ENCODE measurements at regions not wholly inside any gene's neighbourhood (a gene's known extent, or its start where the extent isn't known, plus 50 kb on each side); places are given as distances from the start of the nearest gene placed in this dataset.
A peak's percentile ranks its signal among the peaks of the same experiment; 100 is the strongest.
"Not testable (repeated sequence)": the region's sequence is repeated elsewhere in the genome, so short reads cannot be mapped to it uniquely, and the experiment has no call there.

DNA sequence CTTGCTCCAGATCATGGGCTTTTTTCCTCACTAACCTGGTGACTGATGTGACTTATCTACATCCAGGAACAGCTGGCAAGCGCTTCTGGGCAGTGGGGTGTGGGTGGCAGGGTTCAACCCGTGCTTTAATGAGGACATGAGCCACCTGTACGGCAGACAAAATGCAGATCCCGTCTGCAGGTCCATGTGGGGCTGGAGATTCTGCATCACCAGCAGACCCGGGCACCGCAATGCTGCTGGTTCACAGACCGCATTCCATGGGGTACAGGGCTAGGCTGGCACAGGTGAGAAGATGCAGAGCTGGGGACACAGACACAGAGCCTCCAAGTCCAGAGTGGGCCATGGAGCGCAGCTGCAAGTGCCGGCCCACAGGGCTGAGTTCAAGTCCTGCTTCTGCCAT lies 204.0 kb downstream of the LAT start:
- not testable (repeated sequence) for H3K4me3 ChIP-seq, H3K27me3 ChIP-seq, H3K4me1 ChIP-seq, H3K9me3 ChIP-seq, H3K27ac ChIP-seq, H3K36me3 ChIP-seq
- WGBS = 80% methylated on average over 2 of the region's 9 CpGs
- peak in 1 of 2 donors; percentile 73 for DNase-seq (ENCODE audit: low spot score in 2 of 2)

DNA sequence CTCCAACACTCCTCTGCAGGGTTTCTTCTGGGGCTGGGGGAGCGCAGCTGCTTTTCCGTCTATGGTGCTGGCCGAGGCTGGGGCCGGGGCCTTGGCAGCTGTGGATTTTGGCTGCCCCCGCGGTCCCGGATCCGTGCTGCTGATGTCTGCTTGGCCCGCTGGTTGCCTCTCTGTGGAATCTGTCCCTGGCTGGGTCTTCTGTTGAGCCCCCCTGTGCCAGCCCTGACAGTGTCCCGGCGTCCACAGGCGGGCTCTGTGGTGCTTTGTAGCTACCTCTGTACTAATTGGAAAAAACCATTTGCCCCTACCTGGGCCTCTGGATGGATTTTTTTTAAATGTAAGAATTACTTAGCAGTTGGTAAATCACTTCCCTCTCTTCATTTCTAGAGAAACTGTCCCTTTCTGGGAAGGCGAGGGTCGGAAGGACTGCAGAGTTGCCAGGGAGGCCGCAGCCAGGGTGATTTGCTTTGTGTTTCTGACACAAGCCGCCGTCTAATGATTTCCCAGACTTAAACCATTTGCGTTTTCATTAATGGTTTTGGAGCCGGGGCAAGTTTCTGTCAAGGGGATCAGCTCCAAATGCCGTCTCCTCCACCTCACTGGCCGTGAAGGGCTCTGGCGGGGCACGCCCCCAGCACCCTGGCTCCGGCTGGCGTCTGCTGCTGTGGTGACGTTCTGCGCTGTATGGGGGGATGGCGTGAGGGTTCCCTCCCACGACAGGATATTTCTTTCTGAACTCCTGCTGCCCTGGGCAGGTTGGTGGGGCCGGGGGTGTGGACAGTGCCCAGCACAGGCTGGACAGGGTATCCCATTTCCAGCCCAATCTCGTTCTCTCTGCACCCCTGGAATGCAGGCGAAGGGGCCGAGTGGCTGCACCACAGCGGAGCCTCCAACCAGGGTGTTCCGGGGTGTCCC lies 201.7 kb downstream of the LAT start:
- not testable (repeated sequence) for H3K4me3 ChIP-seq, H3K27ac ChIP-seq, H3K27me3 ChIP-seq, H3K36me3 ChIP-seq, H3K9me3 ChIP-seq, H3K4me1 ChIP-seq
- DNase-seq (ENCODE audit: low spot score in 2 of 2) = peak; percentile 51 to 65
- WGBS = 85% methylated on average over 23 of the region's 35 CpGs

DNA sequence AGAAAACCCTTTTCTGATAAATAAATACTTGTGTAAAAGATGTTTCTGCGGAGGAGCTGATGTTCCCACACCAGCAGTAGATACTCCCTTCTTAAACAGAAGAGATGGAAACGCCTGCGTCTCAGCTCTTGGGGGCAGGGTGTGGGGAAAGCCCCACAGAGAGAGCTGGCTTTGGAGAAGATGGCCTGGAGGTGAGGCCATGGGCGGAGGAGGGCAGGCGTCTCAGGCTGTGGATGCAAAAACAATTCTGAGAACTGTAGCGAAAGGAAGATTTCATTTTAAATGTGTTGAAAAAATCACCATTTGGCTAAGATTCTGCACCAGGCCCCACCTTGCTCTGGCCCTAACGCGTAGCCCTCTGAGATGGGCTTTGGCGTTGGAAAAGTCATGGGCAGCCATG lies 201.0 kb downstream of the LAT start:
- not testable (repeated sequence) for H3K36me3 ChIP-seq, H3K4me1 ChIP-seq, H3K9me3 ChIP-seq, H3K27me3 ChIP-seq, H3K4me3 ChIP-seq
- peak in 1 of 2 donors; percentile 62 for DNase-seq (ENCODE audit: low spot score in 2 of 2)
- WGBS = 71% methylated on average over 9 of the region's 9 CpGs
- H3K27ac ChIP-seq = peak overlapping the region; percentile 14

DNA sequence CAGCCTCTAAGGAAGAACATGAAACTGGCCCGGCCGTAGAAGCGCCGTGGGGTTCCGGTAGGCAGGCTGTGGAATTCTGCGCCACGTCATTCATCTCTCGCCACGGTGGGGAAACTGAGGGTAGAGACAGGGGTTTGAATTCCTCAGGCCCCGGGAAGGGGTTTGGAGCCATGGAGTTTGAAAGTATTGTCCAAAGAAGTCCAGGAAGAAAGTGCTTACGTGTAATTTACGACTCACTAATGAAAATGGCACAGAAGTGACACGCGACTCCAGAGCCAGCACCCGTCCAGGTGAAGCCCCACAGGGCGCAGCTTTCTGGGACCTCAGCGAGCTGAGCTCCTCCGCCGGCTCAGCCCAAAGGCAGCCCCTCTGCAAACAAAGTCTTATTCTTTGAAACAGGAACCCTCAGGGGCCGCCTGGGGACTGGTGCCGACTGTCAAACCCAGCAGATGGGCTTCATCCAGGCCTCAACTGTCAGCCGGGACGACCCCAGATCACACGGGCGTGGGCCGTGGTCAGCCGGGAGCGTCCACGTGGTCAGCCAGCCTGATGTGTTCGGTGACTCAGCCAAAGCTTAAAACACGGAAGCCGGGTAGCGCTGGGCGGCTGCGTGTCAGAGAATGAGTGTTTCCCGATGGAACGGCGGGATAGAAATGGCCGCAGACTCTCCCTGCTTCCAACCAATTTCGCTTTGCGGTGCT lies 200.0 kb downstream of the LAT start:
- not testable (repeated sequence) for H3K9me3 ChIP-seq, H3K36me3 ChIP-seq, H3K4me3 ChIP-seq, H3K27me3 ChIP-seq, H3K4me1 ChIP-seq
- WGBS = 77% methylated on average over 33 of the region's 41 CpGs
- DNase-seq (ENCODE audit: low spot score in 2 of 2) = peak in 1 of 2 donors; percentile 74
- H3K27ac ChIP-seq = peak overlapping the region; percentile 34

DNA sequence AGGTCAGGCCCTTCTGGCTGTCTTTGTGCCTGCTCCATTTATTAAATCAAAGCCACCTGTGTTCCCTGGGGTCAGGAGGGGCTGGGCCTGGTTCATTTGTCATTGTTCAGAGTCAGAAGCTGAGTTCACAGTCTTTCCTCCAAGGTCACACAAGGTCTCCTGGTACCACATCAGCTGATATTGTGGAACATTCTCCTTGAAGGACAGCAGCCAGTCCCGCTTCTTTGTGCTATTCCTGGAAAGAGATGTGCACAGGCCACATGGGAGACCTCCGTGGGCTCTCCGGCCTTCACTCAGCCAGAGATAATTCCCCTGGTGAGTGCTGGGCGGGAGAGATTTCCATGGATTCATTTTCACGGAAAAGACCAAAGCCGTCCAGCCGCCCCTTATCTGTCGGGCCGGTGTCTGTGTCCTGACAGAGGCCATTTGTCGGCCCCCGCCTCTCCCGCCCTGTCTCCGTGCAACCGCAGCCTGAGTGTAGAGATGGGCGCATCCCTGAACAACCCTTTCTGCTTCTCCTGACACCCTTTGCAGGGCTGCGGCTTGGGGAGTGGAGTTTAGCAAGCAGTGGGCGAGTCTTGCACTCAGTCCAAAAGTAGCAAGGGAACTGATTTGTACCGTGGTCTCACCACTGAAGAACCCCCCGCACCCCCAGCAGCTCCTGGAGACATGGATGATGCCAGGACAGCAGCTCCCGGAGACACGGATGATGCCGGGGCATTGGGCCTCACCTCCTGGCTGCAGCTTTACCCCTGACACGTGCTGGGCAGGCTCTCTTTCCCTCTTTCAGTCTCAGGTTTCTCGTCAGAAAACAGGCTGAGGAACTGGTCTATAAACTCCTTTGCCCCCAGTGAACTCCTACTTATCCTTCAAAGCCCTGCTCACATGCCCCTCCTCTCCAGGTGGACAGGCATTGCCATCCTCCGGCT lies 198.4 kb downstream of the LAT start:
- not testable (repeated sequence) for H3K27me3 ChIP-seq, H3K4me3 ChIP-seq, H3K36me3 ChIP-seq, H3K9me3 ChIP-seq, H3K27ac ChIP-seq
- peak; percentile 51 to 72 for DNase-seq (ENCODE audit: low spot score in 2 of 2)
- WGBS = 85% methylated on average over 21 of the region's 25 CpGs
- peaks cover 11% of the 10 kb centered on the region for H3K4me1 ChIP-seq

DNA sequence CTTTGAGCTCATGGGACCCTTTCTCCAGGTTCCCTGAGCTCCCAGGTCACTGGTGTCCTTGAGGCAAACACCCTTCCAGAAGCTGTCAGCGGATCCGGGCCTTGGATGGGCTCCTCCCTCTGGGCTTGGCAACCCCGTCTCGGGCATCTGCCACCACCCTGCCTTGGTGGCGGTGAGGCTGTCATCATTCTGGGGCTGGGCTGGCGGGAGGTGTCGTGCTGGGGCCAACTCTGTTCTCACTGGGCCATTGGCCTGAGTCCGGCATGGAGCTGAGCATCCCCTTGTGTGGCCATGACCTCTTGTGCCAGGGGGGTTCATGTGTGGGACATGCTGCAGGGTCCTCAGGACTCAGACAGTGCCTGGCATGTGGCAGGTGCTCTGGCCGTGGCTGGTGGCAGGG lies 197.6 kb downstream of the LAT start:
- Histone ChIP-seq H3K36me3 (no peaks in the 10 kb centered on the region), H3K9me3 (no peaks in the 10 kb centered on the region), H3K4me3 (no peak overlapping the region), H3K27ac (no peak overlapping the region), H3K27me3 (no peaks in the 10 kb centered on the region), H3K4me1 (peaks cover 12% of the 10 kb centered on the region)
- WGBS = 46% methylated on average over 4 of the region's 9 CpGs
- DNase-seq (ENCODE audit: low spot score in 2 of 2) = peak; percentile 62 to 70
- TF ChIP-seq POLR2AphosphoS5 (IDR thresholded peaks at IDR 0.05) (no peak), EP300 (IDR thresholded peaks at IDR 0.05) (no peak), POLR2A (IDR thresholded peaks at IDR 0.05) (no peak)
- TF ChIP-seq, protein P1, sequence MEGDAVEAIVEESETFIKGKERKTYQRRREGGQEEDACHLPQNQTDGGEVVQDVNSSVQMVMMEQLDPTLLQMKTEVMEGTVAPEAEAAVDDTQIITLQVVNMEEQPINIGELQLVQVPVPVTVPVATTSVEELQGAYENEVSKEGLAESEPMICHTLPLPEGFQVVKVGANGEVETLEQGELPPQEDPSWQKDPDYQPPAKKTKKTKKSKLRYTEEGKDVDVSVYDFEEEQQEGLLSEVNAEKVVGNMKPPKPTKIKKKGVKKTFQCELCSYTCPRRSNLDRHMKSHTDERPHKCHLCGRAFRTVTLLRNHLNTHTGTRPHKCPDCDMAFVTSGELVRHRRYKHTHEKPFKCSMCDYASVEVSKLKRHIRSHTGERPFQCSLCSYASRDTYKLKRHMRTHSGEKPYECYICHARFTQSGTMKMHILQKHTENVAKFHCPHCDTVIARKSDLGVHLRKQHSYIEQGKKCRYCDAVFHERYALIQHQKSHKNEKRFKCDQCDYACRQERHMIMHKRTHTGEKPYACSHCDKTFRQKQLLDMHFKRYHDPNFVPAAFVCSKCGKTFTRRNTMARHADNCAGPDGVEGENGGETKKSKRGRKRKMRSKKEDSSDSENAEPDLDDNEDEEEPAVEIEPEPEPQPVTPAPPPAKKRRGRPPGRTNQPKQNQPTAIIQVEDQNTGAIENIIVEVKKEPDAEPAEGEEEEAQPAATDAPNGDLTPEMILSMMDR (IDR thresholded peaks at IDR 0.05) = no peak

DNA sequence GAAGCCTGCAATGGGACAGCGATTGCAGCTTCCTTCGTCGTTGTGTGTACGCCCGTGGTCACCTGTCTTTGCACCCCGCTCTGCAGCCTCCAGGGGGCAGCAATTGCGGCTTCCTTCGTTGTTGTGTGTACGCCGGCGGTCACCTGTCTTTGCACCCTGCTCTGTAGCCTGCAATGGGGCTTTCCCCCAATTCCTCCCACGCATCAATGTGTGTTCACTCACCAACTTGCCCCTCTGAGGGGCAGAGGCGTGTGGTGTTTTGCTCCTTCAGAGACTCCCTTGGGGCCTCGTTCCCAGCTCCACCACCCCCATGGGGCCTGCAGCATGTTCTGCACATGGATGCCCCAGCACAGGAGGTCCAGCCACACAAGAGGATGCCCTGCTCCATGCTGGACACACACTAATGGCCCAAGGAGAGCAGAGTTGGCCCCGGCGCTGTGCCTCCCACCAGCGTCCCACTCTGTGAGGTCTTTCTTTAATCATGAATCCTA lies 197.1 kb downstream of the LAT start:
- not testable (repeated sequence) for H3K27ac ChIP-seq, H3K4me3 ChIP-seq, H3K27me3 ChIP-seq, H3K9me3 ChIP-seq, H3K36me3 ChIP-seq
- WGBS = 86% methylated on average over 17 of the region's 17 CpGs
- peaks cover 16% of the 10 kb centered on the region for H3K4me1 ChIP-seq
- peak in 1 of 2 donors; percentile 57 for DNase-seq (ENCODE audit: low spot score in 2 of 2)

DNA sequence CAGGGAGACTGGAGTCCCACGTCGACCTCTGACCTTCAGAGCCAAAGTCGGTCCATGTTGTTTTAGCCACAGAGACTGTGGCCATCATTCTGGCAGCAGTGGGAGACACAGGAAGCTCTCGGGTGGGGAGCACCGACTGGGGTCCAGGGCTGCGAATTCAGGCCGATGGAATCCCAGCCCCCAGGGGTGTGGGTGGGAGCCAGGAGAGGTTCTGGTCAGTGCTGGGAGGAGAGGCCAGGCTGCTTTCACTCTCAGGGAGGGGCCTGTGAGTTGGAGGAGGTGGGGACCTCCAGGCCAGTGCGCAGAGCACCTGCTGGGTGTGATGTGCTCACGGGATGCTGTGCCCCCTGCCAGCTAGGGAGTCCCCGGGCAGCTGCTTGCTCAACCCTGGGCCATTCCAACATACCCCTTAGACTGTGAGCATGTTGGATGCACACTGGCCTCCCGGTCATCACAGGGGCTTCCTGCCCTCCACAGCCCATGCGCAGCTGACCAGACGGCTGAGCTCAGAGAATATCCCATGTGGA lies 196.5 kb downstream of the LAT start:
- H3K36me3 ChIP-seq; H3K4me3 ChIP-seq; DNase-seq (ENCODE audit: low spot score in 2 of 2); H3K27me3 ChIP-seq; H3K9me3 ChIP-seq; H3K27ac ChIP-seq: not testable (repeated sequence)
- H3K4me1 ChIP-seq = peaks cover 14% of the 10 kb centered on the region
- 91% methylated on average over 3 of the region's 13 CpGs for WGBS

DNA sequence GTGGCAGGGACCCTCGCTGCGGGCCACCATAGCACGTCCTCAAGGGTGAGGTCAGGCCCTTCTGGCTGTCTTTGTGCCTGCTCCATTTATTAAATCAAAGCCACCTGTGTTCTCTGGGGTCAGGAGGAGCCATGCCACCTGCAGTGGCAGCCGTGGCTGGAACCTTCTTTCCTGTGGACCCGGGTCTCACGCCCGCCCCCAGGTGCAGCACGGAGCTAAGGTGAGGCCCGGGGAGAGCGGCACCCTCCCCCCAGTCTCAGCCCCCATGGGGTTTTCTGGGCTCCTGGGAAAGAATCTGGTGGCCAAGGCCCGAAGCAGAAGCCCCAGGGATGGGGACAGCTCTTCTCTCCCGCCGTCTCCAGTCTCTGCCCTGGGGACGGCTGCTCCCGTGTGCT lies 195.4 kb downstream of the LAT start:
- DNase-seq (ENCODE audit: low spot score in 2 of 2); H3K27me3 ChIP-seq; H3K4me3 ChIP-seq; H3K9me3 ChIP-seq; H3K27ac ChIP-seq; H3K36me3 ChIP-seq: not testable (repeated sequence)
- WGBS = 88% methylated on average over 12 of the region's 15 CpGs
- H3K4me1 ChIP-seq = peaks cover 11% of the 10 kb centered on the region

DNA sequence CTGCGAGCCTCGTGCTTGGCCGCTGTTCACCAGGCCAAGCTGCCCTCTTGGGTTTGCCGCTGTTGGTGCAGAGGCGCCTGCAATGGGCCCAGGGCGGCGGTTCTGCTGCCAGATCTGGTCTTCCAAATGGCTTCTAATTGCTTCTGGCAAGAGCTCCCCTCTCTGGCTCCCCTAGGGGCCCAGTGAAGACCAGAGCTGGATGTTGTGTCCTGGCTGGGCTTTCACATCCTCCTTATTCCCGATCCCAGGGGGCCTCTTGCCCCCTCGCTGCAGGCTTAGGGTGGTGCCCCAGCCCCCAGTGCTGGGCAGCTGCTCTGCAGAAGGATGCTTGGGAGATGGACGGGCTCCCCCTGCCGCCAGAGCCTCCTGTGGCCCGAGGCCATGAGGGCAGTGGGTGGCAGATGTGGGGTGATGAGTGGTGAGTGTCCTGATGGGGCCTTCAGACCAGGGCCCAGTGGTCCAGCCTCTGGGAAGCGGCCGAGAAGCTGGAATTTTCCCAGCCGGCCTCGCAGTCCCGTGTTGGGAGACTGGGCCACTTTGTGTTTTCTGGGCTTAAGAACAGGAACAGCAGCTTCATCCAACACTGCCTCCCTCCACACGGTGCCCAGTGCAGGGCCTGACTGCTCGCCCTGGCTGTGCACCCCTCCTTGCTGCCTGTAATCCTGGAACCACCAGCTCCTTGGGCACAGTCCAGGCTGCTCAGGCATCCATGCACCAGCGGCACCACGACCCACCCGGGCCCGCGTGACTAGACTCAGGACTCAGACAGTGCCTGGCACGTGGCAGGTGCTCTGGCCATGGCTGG lies 194.8 kb downstream of the LAT start:
- H3K27me3 ChIP-seq; H3K9me3 ChIP-seq; H3K36me3 ChIP-seq; H3K4me3 ChIP-seq; DNase-seq (ENCODE audit: low spot score in 2 of 2): not testable (repeated sequence)
- Histone ChIP-seq H3K4me1 (peaks cover 11% of the 10 kb centered on the region), H3K27ac (peak overlapping the region; percentile 67)
- WGBS = 79% methylated on average over 15 of the region's 25 CpGs

Data from suprapubic skin (tissue), 4 donors.